ENCODE measurements at regions not wholly inside any gene's neighbourhood (a gene's known extent, or its start where the extent isn't known, plus 50 kb on each side); places are given as distances from the start of the nearest gene placed in this dataset.

- TF ChIP-seq POLR2A (IDR thresholded peaks at IDR 0.05; ENCODE audit: low read depth, low read length) (no peak), MYC (IDR thresholded peaks at IDR 0.05; ENCODE audit: low read depth, low read length) (no peak), CTCF (IDR thresholded peaks at IDR 0.05; ENCODE audit: extremely low read depth in 1 of 2, insufficient read depth in 1 of 2, low read depth in 1 of 2, low read length in 2 of 2) (no peak), JUN (IDR thresholded peaks at IDR 0.05; ENCODE audit: borderline replicate concordance, insufficient read depth, insufficient read length, low read depth) (no peak), EZH2 (IDR thresholded peaks at IDR 0.05; ENCODE audit: borderline replicate concordance, low read depth, low read length, severe bottlenecking) (no peak), MAX (IDR thresholded peaks at IDR 0.05; ENCODE audit: insufficient read depth, insufficient read length) (no peak), POLR2AphosphoS5 (IDR thresholded peaks at IDR 0.05; ENCODE audit: insufficient read depth, low read depth, low read length) (no peak)
These were observed 175.6 kb downstream of the IRX2 start for GRCh38 chr5:2575871-2576270.

Data from endothelial cell of umbilical vein (primary cell).